CD4-positive, alpha-beta T cell (primary cell): ENCODE measurements at regions not wholly inside any gene's neighbourhood (a gene's known extent, or its start where the extent isn't known, plus 50 kb on each side); places are given as distances from the start of the nearest gene placed in this dataset.

Source experiments
- ATAC-seq: fragments of 200-7000 bp; cut with Tn5 transposase; one replicate; pipeline ENCODE4 v1.10.0; 2022; ENCODE audit warnings: mild to moderate bottlenecking; ENCODE audit not compliant: poor library complexity
- CTCF ChIA-PET: fragments of 350-600 bp; sonication (Branson Sonifier 250); formaldehyde crosslinking; loops from one replicate; lab custom pipeline; 2021; ENCODE audit warnings: antibody characterized with exemption, inconsistent platforms; lab: Charles Lee
- POLR2A ChIA-PET: fragments of 350-600 bp; sonication (Branson Sonifier 250); formaldehyde crosslinking; loops from one replicate; lab custom pipeline; 2021; ENCODE audit warnings: antibody characterized with exemption, inconsistent platforms; lab: Charles Lee
- DNase-seq, 14 experiments: peaks; one replicate each; pipeline ENCODE4 v3.0.0-alpha.2; 2013 to 2020; ENCODE audit warnings: mixed read lengths in 2 of 14
- H3K27ac ChIP-seq, 2 donors: one replicate each; pipeline versions ENCODE4 v1.5.1 to v1.7.0; 2013; ENCODE audit warnings: low read length in 2 of 2, low read depth in 1 of 2, mild to moderate bottlenecking in 1 of 2
- H3K27me3 ChIP-seq, 2 experiments: 1 replicate in 1 of 2; 2 replicates in 1 of 2; pipeline versions ENCODE4 v1.6.1 to v1.7.0; 2013; ENCODE audit warnings: low read length in 2 of 2, control low read depth in 1 of 2, mild to moderate bottlenecking in 1 of 2, moderate library complexity in 1 of 2; ENCODE audit not compliant: insufficient read depth in 2 of 2, control insufficient read depth in 1 of 2
- H3K36me3 ChIP-seq: one replicate; pipeline ENCODE4 v1.6.1; 2013; ENCODE audit warnings: low read length, control low read depth; ENCODE audit not compliant: insufficient read depth
- H3K4me1 ChIP-seq: one replicate; pipeline ENCODE4 v1.6.1; 2013; ENCODE audit warnings: low read length, control low read depth; ENCODE audit not compliant: insufficient read depth
- H3K4me3 ChIP-seq: one replicate; pipeline ENCODE4 v1.5.1; 2013; ENCODE audit warnings: mild to moderate bottlenecking, low read length, moderate library complexity
- H3K9me3 ChIP-seq, 2 experiments: 1 replicate in 1 of 2; 2 replicates in 1 of 2; pipeline versions ENCODE4 v1.6.1 to v1.7.0; 2013; ENCODE audit warnings: low read length in 2 of 2, mild to moderate bottlenecking in 2 of 2, control low read depth in 1 of 2, moderate library complexity in 1 of 2; ENCODE audit not compliant: control insufficient read depth in 1 of 2, insufficient read depth in 1 of 2
- H3K27ac Mint-ChIP-seq: one replicate; pipeline ENCODE4 v1.8.0; 2020; ENCODE audit warnings: mixed read lengths
- H3K27me3 Mint-ChIP-seq: one replicate; pipeline ENCODE4 v1.8.0; 2021; ENCODE audit warnings: mixed read lengths
- H3K36me3 Mint-ChIP-seq: one replicate; pipeline ENCODE4 v1.8.0; 2021; ENCODE audit warnings: low read depth, mixed read lengths
- H3K4me1 Mint-ChIP-seq: one replicate; pipeline ENCODE4 v1.8.0; 2021; ENCODE audit warnings: low read depth, mixed read lengths
- H3K4me3 Mint-ChIP-seq: one replicate; pipeline ENCODE4 v1.8.0; 2020; ENCODE audit warnings: mild to moderate bottlenecking, mixed read lengths
- H3K9me3 Mint-ChIP-seq: one replicate; pipeline ENCODE4 v1.8.0; 2020; ENCODE audit warnings: mixed read lengths
- intact Hi-C, 2 experiments: fragments of 100-400 bp; cut with DNase I in 1 of 2; cut with micrococcal nuclease in 1 of 2; formaldehyde crosslinking; loops; one replicate each; pipeline versions ENCODE4 v1.15.1 to v1.9.0; 2023 to 2025; cut with DNase I, micrococcal nuclease
- TF ChIP-seq, protein P1 (sequence below): fragments of 200-600 bp; IDR thresholded peaks from one replicate; pipeline ENCODE4 v1.8.0; 2022; ENCODE audit warnings: antibody characterized with exemption, mild to moderate bottlenecking

DNA sequence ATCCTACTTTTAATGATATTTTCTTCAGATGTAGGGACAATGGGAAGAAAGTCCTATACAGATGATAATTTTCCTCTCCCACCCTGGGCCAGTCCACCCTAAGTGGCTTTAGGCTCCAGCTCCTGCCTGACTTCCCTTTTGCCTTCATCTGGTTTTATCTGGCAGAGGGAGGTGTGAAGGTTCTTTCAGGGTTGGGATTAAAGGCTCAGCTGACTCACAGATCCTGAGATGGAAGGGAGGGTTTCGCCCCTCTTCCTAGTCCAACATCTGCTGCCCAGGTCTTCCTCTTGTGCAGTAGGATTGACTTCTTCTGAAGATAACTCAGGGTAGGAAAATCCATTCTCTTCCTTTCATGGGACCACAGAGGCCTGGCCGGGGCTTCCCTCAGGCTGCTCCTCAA is 362.4 kb upstream of the KAZN start:
- intact Hi-C loops = no loop called here
- H3K4me3 ChIP-seq = no peak overlapping the region
- TF ChIP-seq, protein P1, sequence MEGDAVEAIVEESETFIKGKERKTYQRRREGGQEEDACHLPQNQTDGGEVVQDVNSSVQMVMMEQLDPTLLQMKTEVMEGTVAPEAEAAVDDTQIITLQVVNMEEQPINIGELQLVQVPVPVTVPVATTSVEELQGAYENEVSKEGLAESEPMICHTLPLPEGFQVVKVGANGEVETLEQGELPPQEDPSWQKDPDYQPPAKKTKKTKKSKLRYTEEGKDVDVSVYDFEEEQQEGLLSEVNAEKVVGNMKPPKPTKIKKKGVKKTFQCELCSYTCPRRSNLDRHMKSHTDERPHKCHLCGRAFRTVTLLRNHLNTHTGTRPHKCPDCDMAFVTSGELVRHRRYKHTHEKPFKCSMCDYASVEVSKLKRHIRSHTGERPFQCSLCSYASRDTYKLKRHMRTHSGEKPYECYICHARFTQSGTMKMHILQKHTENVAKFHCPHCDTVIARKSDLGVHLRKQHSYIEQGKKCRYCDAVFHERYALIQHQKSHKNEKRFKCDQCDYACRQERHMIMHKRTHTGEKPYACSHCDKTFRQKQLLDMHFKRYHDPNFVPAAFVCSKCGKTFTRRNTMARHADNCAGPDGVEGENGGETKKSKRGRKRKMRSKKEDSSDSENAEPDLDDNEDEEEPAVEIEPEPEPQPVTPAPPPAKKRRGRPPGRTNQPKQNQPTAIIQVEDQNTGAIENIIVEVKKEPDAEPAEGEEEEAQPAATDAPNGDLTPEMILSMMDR = no peak
- DNase-seq (no peak), ATAC-seq (no peak)
- no peak overlapping the region for H3K27ac ChIP-seq
- no peaks in the 10 kb centered on the region for H3K36me3 ChIP-seq
- H3K27me3 ChIP-seq = no peaks in the 10 kb centered on the region
- Mint-ChIP-seq H3K4me3 (no peak overlapping the region), H3K27ac (no peak overlapping the region), H3K27me3 (peaks cover 14% of the 10 kb centered on the region), H3K36me3 (no peaks in the 10 kb centered on the region), H3K4me1 (no peaks in the 10 kb centered on the region), H3K9me3 (peaks cover 6% of the 10 kb centered on the region)
- ChIA-PET POLR2A (no interaction called here), CTCF (no interaction called here)
- H3K9me3 ChIP-seq = no peaks in the 10 kb centered on the region
- H3K4me1 ChIP-seq = no peaks in the 10 kb centered on the region

DNA sequence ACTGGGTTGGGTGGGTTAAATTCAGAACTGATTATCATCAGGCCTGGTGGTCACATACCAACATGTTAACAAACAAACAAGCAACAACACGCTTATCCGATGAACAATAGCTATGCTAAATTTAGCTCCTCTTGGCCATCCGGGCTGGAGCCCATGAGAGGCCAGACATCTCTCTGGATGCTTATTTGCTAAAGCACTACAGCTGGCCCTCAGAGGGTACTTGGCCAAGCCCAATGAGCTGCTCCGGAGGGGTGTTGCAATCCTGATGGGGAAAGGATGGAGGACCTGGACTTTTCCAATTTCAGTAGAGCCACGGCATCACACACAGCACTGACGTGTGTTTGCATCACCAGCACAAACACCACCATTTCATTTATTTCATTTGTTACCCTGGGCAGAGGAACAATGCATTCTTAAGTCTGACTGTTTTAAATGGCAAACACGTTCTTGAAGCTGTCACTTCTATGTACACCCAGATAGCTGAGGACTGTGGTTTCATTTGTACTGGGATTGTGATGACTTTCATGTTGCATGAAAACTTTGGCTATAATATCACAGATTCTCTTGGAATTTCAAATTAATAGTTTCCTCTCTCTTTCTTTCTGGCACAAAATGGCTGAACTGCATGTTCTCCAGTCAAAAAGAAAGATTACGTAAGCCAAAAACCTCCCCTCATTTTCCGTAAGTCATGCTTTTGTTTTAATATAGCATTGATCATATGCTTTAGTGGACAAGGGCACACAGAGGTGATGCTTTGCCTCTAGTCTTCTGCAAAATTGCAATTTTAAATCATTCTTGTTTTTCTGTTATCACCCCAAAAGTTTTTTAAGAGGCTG is 359.8 kb upstream of the KAZN start:
- Mint-ChIP-seq H3K27me3 (peaks cover 12% of the 10 kb centered on the region), H3K9me3 (no peaks in the 10 kb centered on the region), H3K27ac (no peak overlapping the region), H3K4me1 (no peaks in the 10 kb centered on the region), H3K36me3 (no peaks in the 10 kb centered on the region), H3K4me3 (no peak overlapping the region)
- DNase-seq (no peak), ATAC-seq (no peak)
- H3K4me1 ChIP-seq = no peaks in the 10 kb centered on the region
- CTCF ChIA-PET = no interaction called here
- no peaks in the 10 kb centered on the region for H3K36me3 ChIP-seq
- no peaks in the 10 kb centered on the region for H3K27me3 ChIP-seq
- TF ChIP-seq, protein P1 = no peak
- no peak overlapping the region for H3K27ac ChIP-seq
- intact Hi-C loops = no loop called here
- POLR2A ChIA-PET = no interaction called here
- no peak overlapping the region for H3K4me3 ChIP-seq
- H3K9me3 ChIP-seq = no peaks in the 10 kb centered on the region

DNA sequence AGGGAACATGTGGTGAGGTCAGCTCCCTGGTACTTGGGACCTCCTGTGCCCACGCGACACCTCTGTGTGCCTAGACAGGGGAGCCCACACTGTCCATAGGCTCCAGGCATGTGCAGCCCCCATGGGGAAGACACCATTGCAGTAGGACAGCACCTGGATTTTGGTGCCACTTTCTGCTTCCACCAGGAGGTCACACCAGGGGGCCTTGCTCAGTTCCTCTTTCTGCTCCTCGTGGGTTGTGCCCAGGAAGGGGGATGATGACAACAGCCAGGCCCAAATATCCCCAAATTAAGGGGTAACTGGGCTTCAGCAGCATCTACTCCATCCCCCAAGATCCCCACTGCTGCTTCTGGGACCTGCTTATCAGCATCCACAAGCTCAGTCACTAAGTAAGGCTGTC is 358.2 kb upstream of the KAZN start:
- H3K9me3 Mint-ChIP-seq = no peaks in the 10 kb centered on the region
- ChIA-PET CTCF (no interaction called here), POLR2A (no interaction called here)
- no peak overlapping the region for H3K27ac Mint-ChIP-seq
- TF ChIP-seq, protein P1 = no peak
- no peaks in the 10 kb centered on the region for H3K36me3 ChIP-seq
- H3K4me3 Mint-ChIP-seq = no peak overlapping the region
- H3K4me1 ChIP-seq = no peaks in the 10 kb centered on the region
- H3K27ac ChIP-seq = no peak overlapping the region
- no peaks in the 10 kb centered on the region for H3K9me3 ChIP-seq
- DNase-seq = no peak
- H3K27me3 Mint-ChIP-seq = peaks cover 14% of the 10 kb centered on the region
- no peaks in the 10 kb centered on the region for H3K36me3 Mint-ChIP-seq
- ATAC-seq = no peak
- H3K4me1 Mint-ChIP-seq = no peaks in the 10 kb centered on the region
- H3K4me3 ChIP-seq = no peak overlapping the region
- intact Hi-C loops = no loop called here
- no peaks in the 10 kb centered on the region for H3K27me3 ChIP-seq
